ENCODE measurements at regions not wholly inside any gene's neighbourhood (a gene's known extent, or its start where the extent isn't known, plus 50 kb on each side); places are given as distances from the start of the nearest gene placed in this dataset.

- TF ChIP-seq POLR2AphosphoS5 (IDR thresholded peaks at IDR 0.05; ENCODE audit: low read depth, low read length) (no peak), EP300 (IDR thresholded peaks at IDR 0.05; ENCODE audit: borderline replicate concordance in 1 of 2, low read depth in 1 of 2, low read length in 1 of 2) (no peak), RCOR1 (IDR thresholded peaks at IDR 0.05; ENCODE audit: low read length) (no peak), TEAD4 (IDR thresholded peaks at IDR 0.05; ENCODE audit: borderline replicate concordance, insufficient read depth) (no peak), NFIC (IDR thresholded peaks at IDR 0.05; ENCODE audit: borderline replicate concordance) (no peak), CTCF (IDR thresholded peaks at IDR 0.05) (no peak), RAD21 (IDR thresholded peaks at IDR 0.05; ENCODE audit: low read length) (no peak)
These were observed 117.4 kb upstream of the PROKR2 start for GRCh38 chr20:5434116-5434515.

All from SK-N-SH (cell line).